ENCODE measurements at regions not wholly inside any gene's neighbourhood (a gene's known extent, or its start where the extent isn't known, plus 50 kb on each side); places are given as distances from the start of the nearest gene placed in this dataset.

GRCh38 chr6:134846865-134847264 lies 103.0 kb downstream of the ALDH8A1 start:
- TF ChIP-seq, protein P1, sequence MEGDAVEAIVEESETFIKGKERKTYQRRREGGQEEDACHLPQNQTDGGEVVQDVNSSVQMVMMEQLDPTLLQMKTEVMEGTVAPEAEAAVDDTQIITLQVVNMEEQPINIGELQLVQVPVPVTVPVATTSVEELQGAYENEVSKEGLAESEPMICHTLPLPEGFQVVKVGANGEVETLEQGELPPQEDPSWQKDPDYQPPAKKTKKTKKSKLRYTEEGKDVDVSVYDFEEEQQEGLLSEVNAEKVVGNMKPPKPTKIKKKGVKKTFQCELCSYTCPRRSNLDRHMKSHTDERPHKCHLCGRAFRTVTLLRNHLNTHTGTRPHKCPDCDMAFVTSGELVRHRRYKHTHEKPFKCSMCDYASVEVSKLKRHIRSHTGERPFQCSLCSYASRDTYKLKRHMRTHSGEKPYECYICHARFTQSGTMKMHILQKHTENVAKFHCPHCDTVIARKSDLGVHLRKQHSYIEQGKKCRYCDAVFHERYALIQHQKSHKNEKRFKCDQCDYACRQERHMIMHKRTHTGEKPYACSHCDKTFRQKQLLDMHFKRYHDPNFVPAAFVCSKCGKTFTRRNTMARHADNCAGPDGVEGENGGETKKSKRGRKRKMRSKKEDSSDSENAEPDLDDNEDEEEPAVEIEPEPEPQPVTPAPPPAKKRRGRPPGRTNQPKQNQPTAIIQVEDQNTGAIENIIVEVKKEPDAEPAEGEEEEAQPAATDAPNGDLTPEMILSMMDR (IDR thresholded peaks at IDR 0.05; ENCODE audit: insufficient read depth, low read length), result no peak
- TF ChIP-seq REST (IDR thresholded peaks at IDR 0.05; ENCODE audit: insufficient replicate concordance, low read depth), result no peak

Data from HL-60 (cell line).